Astrocyte (in vitro differentiated cells and primary cell): ENCODE measurements at regions not wholly inside any gene's neighbourhood (a gene's known extent, or its start where the extent isn't known, plus 50 kb on each side); places are given as distances from the start of the nearest gene placed in this dataset.

Source experiments
- DNase-seq: peaks from one replicate; pipeline ENCODE4 v3.0.0-alpha.2; 2010; ENCODE audit warnings: low read depth
- FAIRE-seq: peaks from 2 replicates; lab custom pipeline; 2011; peaks lifted over from hg19 to GRCh38; lab: Jason Lieb, UNC
- H2AFZ ChIP-seq: 2 replicates; pipeline ENCODE4 v1.6.0; 2012; ENCODE audit warnings: low read depth, low read length, inconsistent platforms
- H3K27ac ChIP-seq: 2 replicates; pipeline ENCODE4 v1.5.1; 2011; ENCODE audit warnings: low read depth, low read length, inconsistent platforms
- H3K27me3 ChIP-seq: 2 replicates; pipeline ENCODE4 v1.6.0; 2011; ENCODE audit warnings: low read length, inconsistent platforms; ENCODE audit not compliant: insufficient read depth
- H3K36me3 ChIP-seq: 2 replicates; pipeline ENCODE4 v1.5.1; 2011; ENCODE audit warnings: low read length, inconsistent platforms; ENCODE audit not compliant: insufficient read depth
- H3K4me1 ChIP-seq: 2 replicates; pipeline ENCODE4 v1.5.1; 2011; ENCODE audit warnings: low read length, inconsistent platforms; ENCODE audit not compliant: insufficient read depth
- H3K4me2 ChIP-seq: 2 replicates; pipeline ENCODE4 v1.6.0; 2012; ENCODE audit warnings: low read length, inconsistent platforms
- H3K4me3 ChIP-seq: 2 replicates; pipeline ENCODE4 v1.5.1; 2011; ENCODE audit warnings: low read depth, mild to moderate bottlenecking, low read length, inconsistent platforms; ENCODE audit not compliant: insufficient read depth
- H3K79me2 ChIP-seq: 2 replicates; pipeline ENCODE4 v1.6.0; 2012; ENCODE audit warnings: mild to moderate bottlenecking, low read length, inconsistent platforms; ENCODE audit not compliant: insufficient read depth
- H3K9ac ChIP-seq: 2 replicates; pipeline ENCODE4 v1.6.0; 2012; ENCODE audit warnings: mild to moderate bottlenecking, low read length, inconsistent platforms
- H3K9me3 ChIP-seq: 2 replicates; pipeline ENCODE4 v1.5.1; 2012; ENCODE audit warnings: low read depth, mild to moderate bottlenecking, low read length, inconsistent platforms; ENCODE audit not compliant: insufficient read depth
- H4K20me1 ChIP-seq: 2 replicates; pipeline ENCODE4 v1.6.0; 2012; ENCODE audit warnings: low read length, inconsistent platforms; ENCODE audit not compliant: insufficient read depth
- H3K27ac Mint-ChIP-seq: one replicate; pipeline ENCODE4 v1.8.0; 2021; ENCODE audit warnings: mild to moderate bottlenecking, mixed read lengths; ENCODE audit not compliant: unreplicated experiment
- H3K27me3 Mint-ChIP-seq: one replicate; pipeline ENCODE4 v1.8.0; 2021; ENCODE audit warnings: low read depth, mixed read lengths; ENCODE audit not compliant: unreplicated experiment
- H3K36me3 Mint-ChIP-seq: one replicate; pipeline ENCODE4 v1.8.0; 2021; ENCODE audit warnings: low read depth, mixed read lengths; ENCODE audit not compliant: unreplicated experiment
- H3K4me1 Mint-ChIP-seq: one replicate; pipeline ENCODE4 v1.8.0; 2021; ENCODE audit warnings: low read depth, mixed read lengths; ENCODE audit not compliant: unreplicated experiment
- H3K4me3 Mint-ChIP-seq: one replicate; pipeline ENCODE4 v1.8.0; 2021; ENCODE audit warnings: mild to moderate bottlenecking, moderate library complexity, mixed read lengths; ENCODE audit not compliant: unreplicated experiment
- H3K9me3 Mint-ChIP-seq: one replicate; pipeline ENCODE4 v1.8.0; 2021; ENCODE audit warnings: mild to moderate bottlenecking, mixed read lengths; ENCODE audit not compliant: unreplicated experiment
- CTCF ChIP-seq: IDR thresholded peaks from 2 replicates; pipeline ENCODE4 v1.5.1; 2011; ENCODE audit warnings: low read depth, mild to moderate bottlenecking, inconsistent platforms, low read length, moderate library complexity; ENCODE audit not compliant: insufficient read depth
- EZH2 ChIP-seq: IDR thresholded peaks from 2 replicates; pipeline ENCODE4 v1.6.1; 2012; ENCODE audit warnings: mild to moderate bottlenecking, low read length, inconsistent platforms; ENCODE audit not compliant: insufficient read depth

GRCh38 chr4:11564021-11564420 is 135.3 kb upstream of the HS3ST1 start:
- Mint-ChIP-seq H3K4me3 (no peak overlapping the region), H3K36me3 (no peaks in the 10 kb centered on the region), H3K4me1 (no peaks in the 10 kb centered on the region), H3K27ac (no peak overlapping the region), H3K27me3 (no peaks in the 10 kb centered on the region), H3K9me3 (peaks cover 5% of the 10 kb centered on the region)
- H3K9me3 ChIP-seq: no peaks in the 10 kb centered on the region
- no peaks in the 10 kb centered on the region for H3K36me3 ChIP-seq
- H4K20me1 ChIP-seq: no peaks in the 10 kb centered on the region
- no peaks in the 10 kb centered on the region for H3K4me1 ChIP-seq
- no peaks in the 10 kb centered on the region for H3K79me2 ChIP-seq
- H3K27me3 ChIP-seq: no peaks in the 10 kb centered on the region
- no peak overlapping the region for H2AFZ ChIP-seq
- H3K27ac ChIP-seq: no peak overlapping the region
- DNase-seq (no peak), FAIRE-seq (no peak)
- no peak overlapping the region for H3K4me2 ChIP-seq
- no peak for TF ChIP-seq CTCF
- H3K4me3 ChIP-seq: no peak overlapping the region
- H3K9ac ChIP-seq: no peak overlapping the region

GRCh38 chr4:11549525-11549924 is 120.8 kb upstream of the HS3ST1 start:
- Mint-ChIP-seq H3K4me1 (peaks cover 14% of the 10 kb centered on the region), H3K27ac (no peak overlapping the region), H3K27me3 (no peaks in the 10 kb centered on the region), H3K36me3 (no peaks in the 10 kb centered on the region), H3K9me3 (no peaks in the 10 kb centered on the region), H3K4me3 (no peak overlapping the region)
- no peak for TF ChIP-seq EZH2
- TF ChIP-seq CTCF: no peak
- FAIRE-seq (no peak), DNase-seq (peak; percentile 19)
- Histone ChIP-seq H4K20me1 (no peaks in the 10 kb centered on the region), H3K79me2 (no peaks in the 10 kb centered on the region), H3K27me3 (no peaks in the 10 kb centered on the region), H3K4me1 (no peaks in the 10 kb centered on the region), H3K9ac (no peak overlapping the region), H3K36me3 (no peaks in the 10 kb centered on the region), H3K9me3 (no peaks in the 10 kb centered on the region), H3K27ac (no peak overlapping the region), H3K4me3 (no peak overlapping the region), H3K4me2 (no peak overlapping the region), H2AFZ (no peak overlapping the region)

GRCh38 chr4:11548597-11549082 is 119.9 kb upstream of the HS3ST1 start:
- no peak overlapping the region for H3K4me3 ChIP-seq
- H3K4me3 Mint-ChIP-seq: no peak overlapping the region
- no peaks in the 10 kb centered on the region for H3K79me2 ChIP-seq
- no peaks in the 10 kb centered on the region for H3K27me3 ChIP-seq
- H3K4me1 ChIP-seq: no peaks in the 10 kb centered on the region
- TF ChIP-seq CTCF (no peak), EZH2 (no peak)
- H3K27ac Mint-ChIP-seq: no peak overlapping the region
- H3K36me3 ChIP-seq: no peaks in the 10 kb centered on the region
- H3K27me3 Mint-ChIP-seq: no peaks in the 10 kb centered on the region
- H3K36me3 Mint-ChIP-seq: no peaks in the 10 kb centered on the region
- H2AFZ ChIP-seq: no peak overlapping the region
- H3K4me1 Mint-ChIP-seq: peaks cover 20% of the 10 kb centered on the region
- H3K27ac ChIP-seq: no peak overlapping the region
- no peaks in the 10 kb centered on the region for H3K9me3 ChIP-seq
- no peak for FAIRE-seq
- no peak overlapping the region for H3K4me2 ChIP-seq
- no peaks in the 10 kb centered on the region for H4K20me1 ChIP-seq
- DNase-seq: peak; percentile 37
- H3K9me3 Mint-ChIP-seq: no peaks in the 10 kb centered on the region
- no peak overlapping the region for H3K9ac ChIP-seq
